SU-DHL-6 (cell line): ENCODE measurements at regions not wholly inside any gene's neighbourhood (a gene's known extent, or its start where the extent isn't known, plus 50 kb on each side); places are given as distances from the start of the nearest gene placed in this dataset.

ENCODE experiments used
- H2AFZ ChIP-seq: fragments of 200-600 bp; sonication (generic); 2 replicates; pipeline ENCODE4 v1.6.1; 2014; ENCODE audit warnings: low read depth, mild to moderate bottlenecking, moderate library complexity, mixed read lengths, antibody characterized with exemption, low read length; ENCODE audit not compliant: severe bottlenecking
- H3F3A ChIP-seq: fragments of 200-600 bp; shearing (Covaris generic); 2 replicates; pipeline ENCODE4 v1.6.0; 2016; ENCODE audit warnings: antibody characterized with exemption, mild to moderate bottlenecking; ENCODE audit not compliant: insufficient read depth
- H3K27ac ChIP-seq: fragments of 200-600 bp; sonication (generic); 2 replicates; pipeline ENCODE4 v1.5.1; 2016; ENCODE audit warnings: low read depth, mild to moderate bottlenecking, low read length, moderate library complexity, mixed read lengths
- H3K27me3 ChIP-seq: fragments of 200-600 bp; sonication (generic), shearing (Covaris generic); 2 replicates; pipeline ENCODE4 v1.6.0; 2014; ENCODE audit warnings: mild to moderate bottlenecking, low read length
- H3K36me3 ChIP-seq: fragments of 200-600 bp; sonication (generic); 2 replicates; pipeline ENCODE4 v1.6.1; 2014; ENCODE audit warnings: mild to moderate bottlenecking, low read length, mixed read lengths
- H3K4me2 ChIP-seq: fragments of 300-600, 200-600 bp; shearing (Covaris generic), sonication (generic); 2 replicates; pipeline ENCODE4 v1.6.0; 2014; ENCODE audit warnings: low read length, low read depth, mild to moderate bottlenecking; ENCODE audit not compliant: poor library complexity, severe bottlenecking
- H3K4me3 ChIP-seq: fragments of 200-600 bp; sonication (generic); 2 replicates; pipeline ENCODE4 v1.5.1; 2014; ENCODE audit warnings: antibody characterized with exemption, low read length, mild to moderate bottlenecking, mixed read lengths; ENCODE audit not compliant: insufficient read depth, poor library complexity, severe bottlenecking
- H3K79me2 ChIP-seq: fragments of 200-600 bp; sonication (generic); 2 replicates; pipeline ENCODE4 v1.6.1; 2014; ENCODE audit warnings: mild to moderate bottlenecking, low read length, moderate library complexity; ENCODE audit not compliant: insufficient read depth
- H3K9ac ChIP-seq: fragments of 200-600 bp; sonication (generic); 2 replicates; pipeline ENCODE4 v1.7.0; 2014; ENCODE audit warnings: mild to moderate bottlenecking, low read length
- H3K9me2 ChIP-seq: fragments of 200-600 bp; sonication (generic); replicated peaks from 2 replicates; pipeline ENCODE4 v1.6.1; 2014; ENCODE audit warnings: low read length; ENCODE audit not compliant: insufficient read depth
- H3K9me3 ChIP-seq: fragments of 200-600 bp; sonication (generic); 2 replicates; pipeline ENCODE4 v1.6.1; 2014; ENCODE audit warnings: low read length, mixed read lengths; ENCODE audit not compliant: insufficient read depth
- H4K20me1 ChIP-seq: fragments of 200-600 bp; sonication (generic); 2 replicates; pipeline ENCODE4 v1.6.1; 2014; ENCODE audit warnings: low read depth, mild to moderate bottlenecking, antibody characterized with exemption, low read length, moderate library complexity, mixed read lengths
- CTCF ChIP-seq: fragments of 200-600 bp; sonication (generic); IDR thresholded peaks from one replicate; pipeline ENCODE4 v1.5.1; 2017; ENCODE audit warnings: antibody characterized with exemption, mild to moderate bottlenecking, low read length, moderate library complexity; ENCODE audit not compliant: insufficient read depth, poor library complexity, severe bottlenecking
- EZH2phosphoT487 ChIP-seq: fragments of 200-600 bp; sonication (generic), shearing (Covaris generic); conservative IDR thresholded peaks from 2 replicates; pipeline ENCODE4 v1.6.1; 2018; ENCODE audit warnings: mild to moderate bottlenecking, antibody characterized with exemption, low read length, moderate library complexity, mixed read lengths

GRCh38 chr19:31759359-31759758 lies 410.1 kb upstream of the TSHZ3 start:
- Histone ChIP-seq H3K4me2 (no peak overlapping the region), H3K9ac (no peak overlapping the region), H3K79me2 (no peaks in the 10 kb centered on the region), H3K27me3 (no peaks in the 10 kb centered on the region), H3K27ac (no peak overlapping the region), H2AFZ (no peak overlapping the region), H3F3A (no peaks in the 10 kb centered on the region), H4K20me1 (no peaks in the 10 kb centered on the region), H3K36me3 (no peaks in the 10 kb centered on the region), H3K9me3 (no peaks in the 10 kb centered on the region), H3K4me3 (no peak overlapping the region), H3K9me2 (no peaks in the 10 kb centered on the region)
- no peak for TF ChIP-seq CTCF
- TF ChIP-seq EZH2phosphoT487: no peak

- Histone ChIP-seq H2AFZ (no peak overlapping the region), H3K79me2 (no peaks in the 10 kb centered on the region), H3K9me2 (no peaks in the 10 kb centered on the region), H3K9ac (no peak overlapping the region), H3F3A (no peaks in the 10 kb centered on the region), H3K9me3 (no peaks in the 10 kb centered on the region; the same call in 1 of the 2 replicates), H3K4me3 (no peak overlapping the region), H4K20me1 (no peaks in the 10 kb centered on the region), H3K27me3 (no peaks in the 10 kb centered on the region), H3K4me2 (no peak overlapping the region), H3K36me3 (no peaks in the 10 kb centered on the region), H3K27ac (no peak overlapping the region)
- TF ChIP-seq EZH2phosphoT487: no peak
- TF ChIP-seq CTCF: no peak
These were observed 412.2 kb upstream of the TSHZ3 start for GRCh38 chr19:31761281-31761913.

- Histone ChIP-seq H3F3A (no peaks in the 10 kb centered on the region), H3K27me3 (no peaks in the 10 kb centered on the region), H3K9me2 (no peaks in the 10 kb centered on the region), H3K79me2 (no peaks in the 10 kb centered on the region), H3K4me2 (no peak overlapping the region), H3K36me3 (no peaks in the 10 kb centered on the region), H3K27ac (no peak overlapping the region), H3K4me3 (no peak overlapping the region), H3K9ac (no peak overlapping the region), H4K20me1 (no peaks in the 10 kb centered on the region), H3K9me3 (no peaks in the 10 kb centered on the region; the same call in 1 of the 2 replicates), H2AFZ (no peak overlapping the region)
- no peak for TF ChIP-seq CTCF
- TF ChIP-seq EZH2phosphoT487: no peak
These were observed 421.0 kb upstream of the TSHZ3 start for GRCh38 chr19:31770223-31770622.
